GM12891 (cell line): ENCODE measurements at regions not wholly inside any gene's neighbourhood (a gene's known extent, or its start where the extent isn't known, plus 50 kb on each side); places are given as distances from the start of the nearest gene placed in this dataset.

Experiments used
- POLR2A ChIP-seq: IDR thresholded peaks from 2 replicates; pipeline ENCODE4 v1.6.1; 2011; ENCODE audit warnings: low read depth, low read length, control low read depth
- POLR2AphosphoS5 ChIP-seq: IDR thresholded peaks from 2 replicates; pipeline ENCODE4 v1.6.1; 2011; ENCODE audit warnings: low read depth, low read length, control low read depth
- TAF1 ChIP-seq: IDR thresholded peaks from 2 replicates; pipeline ENCODE4 v1.6.1; 2011; ENCODE audit warnings: low read depth, low read length, control low read depth

DNA sequence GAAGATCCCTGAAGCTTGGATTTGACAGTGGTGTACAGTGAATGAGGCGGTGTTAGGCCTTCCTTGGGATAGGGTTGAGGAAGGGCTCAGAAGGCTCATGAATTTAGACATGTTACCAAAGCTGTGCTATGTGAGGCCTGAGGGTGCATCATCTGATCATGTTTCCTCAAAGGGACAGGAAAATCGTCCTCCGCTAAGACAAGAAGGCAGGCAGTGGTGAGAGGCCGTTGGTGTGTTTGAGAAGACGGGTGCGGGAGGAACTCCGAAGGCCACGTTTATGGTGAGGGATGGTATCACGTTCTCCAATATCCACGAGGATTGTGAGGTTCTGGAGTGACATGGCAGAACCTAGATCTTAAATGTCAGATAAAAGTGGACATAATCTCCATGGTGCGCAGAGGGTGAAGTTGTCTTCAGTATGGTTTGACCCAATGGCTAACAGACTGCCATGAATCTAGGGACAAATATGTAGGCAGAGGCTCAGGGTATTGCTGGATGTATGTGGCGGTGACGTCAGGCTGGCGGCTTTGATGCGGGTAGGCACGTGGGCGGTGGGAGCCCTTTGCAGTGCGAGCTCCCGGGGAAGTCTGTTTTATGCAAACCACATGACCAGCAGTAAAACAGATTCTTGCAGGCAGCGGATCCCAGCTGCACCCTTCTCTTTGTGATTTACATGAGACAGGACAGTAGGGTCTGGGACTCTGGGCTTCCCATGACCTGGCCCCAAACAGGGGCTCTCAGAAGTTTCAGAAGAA is 242.3 kb upstream of the B3GAT1 start:
- TF ChIP-seq POLR2A, result no peak
- no peak for TF ChIP-seq POLR2AphosphoS5
- TF ChIP-seq TAF1, result no peak
